SU-DHL-6 (cell line): ENCODE measurements at regions not wholly inside any gene's neighbourhood (a gene's known extent, or its start where the extent isn't known, plus 50 kb on each side); places are given as distances from the start of the nearest gene placed in this dataset.

Source experiments
- EZH2phosphoT487 ChIP-seq: fragments of 200-600 bp; sonication (generic), shearing (Covaris generic); conservative IDR thresholded peaks from 2 replicates; pipeline ENCODE4 v1.6.1; 2018; ENCODE audit warnings: mild to moderate bottlenecking, antibody characterized with exemption, low read length, moderate library complexity, mixed read lengths
- TF ChIP-seq, protein P1 (sequence below): fragments of 200-600 bp; sonication (generic); IDR thresholded peaks from one replicate; pipeline ENCODE4 v1.5.1; 2017; ENCODE audit warnings: antibody characterized with exemption, mild to moderate bottlenecking, low read length, moderate library complexity; ENCODE audit not compliant: insufficient read depth, poor library complexity, severe bottlenecking

DNA sequence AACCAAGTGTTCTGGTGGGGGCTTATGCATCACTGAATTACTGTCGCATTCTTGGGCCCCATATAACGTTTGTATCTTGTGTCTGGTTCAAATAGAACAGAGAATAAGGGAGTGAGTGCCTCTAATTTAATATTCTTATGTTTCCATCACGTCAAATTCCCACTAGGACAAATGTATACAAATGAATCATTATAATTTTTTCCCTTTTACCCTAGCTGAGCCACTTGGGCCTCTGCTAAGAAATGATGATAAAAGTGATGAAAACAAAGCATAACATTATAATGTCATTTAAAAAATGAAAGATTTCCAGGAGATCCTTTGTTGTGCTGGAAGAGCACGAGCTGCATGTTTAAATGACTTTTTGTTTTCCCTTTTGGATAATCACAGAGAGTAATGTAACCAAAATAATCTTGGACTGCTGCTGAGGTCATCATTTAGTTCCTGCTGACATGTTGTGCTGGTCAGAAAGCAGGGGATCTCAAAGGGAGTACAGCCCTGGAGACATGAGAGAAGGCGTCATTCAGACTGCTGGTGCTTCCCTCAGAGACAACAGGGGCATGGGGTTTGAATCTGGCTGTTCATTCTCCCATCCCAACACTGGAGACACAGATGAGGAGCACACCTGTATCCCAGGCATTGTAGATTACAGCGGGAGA lies 105.1 kb upstream of the SCOC start:
- TF ChIP-seq, protein P1, sequence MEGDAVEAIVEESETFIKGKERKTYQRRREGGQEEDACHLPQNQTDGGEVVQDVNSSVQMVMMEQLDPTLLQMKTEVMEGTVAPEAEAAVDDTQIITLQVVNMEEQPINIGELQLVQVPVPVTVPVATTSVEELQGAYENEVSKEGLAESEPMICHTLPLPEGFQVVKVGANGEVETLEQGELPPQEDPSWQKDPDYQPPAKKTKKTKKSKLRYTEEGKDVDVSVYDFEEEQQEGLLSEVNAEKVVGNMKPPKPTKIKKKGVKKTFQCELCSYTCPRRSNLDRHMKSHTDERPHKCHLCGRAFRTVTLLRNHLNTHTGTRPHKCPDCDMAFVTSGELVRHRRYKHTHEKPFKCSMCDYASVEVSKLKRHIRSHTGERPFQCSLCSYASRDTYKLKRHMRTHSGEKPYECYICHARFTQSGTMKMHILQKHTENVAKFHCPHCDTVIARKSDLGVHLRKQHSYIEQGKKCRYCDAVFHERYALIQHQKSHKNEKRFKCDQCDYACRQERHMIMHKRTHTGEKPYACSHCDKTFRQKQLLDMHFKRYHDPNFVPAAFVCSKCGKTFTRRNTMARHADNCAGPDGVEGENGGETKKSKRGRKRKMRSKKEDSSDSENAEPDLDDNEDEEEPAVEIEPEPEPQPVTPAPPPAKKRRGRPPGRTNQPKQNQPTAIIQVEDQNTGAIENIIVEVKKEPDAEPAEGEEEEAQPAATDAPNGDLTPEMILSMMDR, result no peak
- TF ChIP-seq EZH2phosphoT487, result no peak
